Renal cortex interstitium (tissue), 11 donors: ENCODE measurements at regions not wholly inside any gene's neighbourhood (a gene's known extent, or its start where the extent isn't known, plus 50 kb on each side); places are given as distances from the start of the nearest gene placed in this dataset.
A peak's percentile ranks its signal among the peaks of the same experiment; 100 is the strongest.

Experiments
- DNase-seq, 11 donors: peaks; one replicate each; pipeline ENCODE4 v3.0.0-alpha.2; 2013; ENCODE audit warnings: low read depth in 9 of 11, low spot score in 4 of 11; ENCODE audit errors: extremely low read depth in 1 of 11

DNA sequence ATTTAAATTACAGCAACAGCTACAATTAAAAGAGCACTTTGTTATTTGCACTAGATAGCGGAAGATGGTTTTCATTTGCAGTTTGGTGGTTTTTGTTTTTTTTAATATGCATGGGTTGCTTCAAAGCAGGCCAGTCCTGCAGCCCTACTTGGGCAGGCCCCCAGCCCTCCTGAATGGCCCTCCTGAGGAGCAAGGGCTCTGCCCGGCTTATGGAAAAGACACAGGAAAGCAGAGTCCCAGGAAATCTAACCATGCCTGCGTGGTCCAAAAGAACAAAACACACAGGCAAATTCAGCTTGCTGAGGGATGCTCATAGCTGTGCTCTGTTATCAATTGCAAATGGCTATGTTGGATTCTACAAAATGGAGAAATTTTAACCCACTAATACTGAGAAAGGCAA is 371.1 kb upstream of the ARID1B start:
- no peak for DNase-seq

DNA sequence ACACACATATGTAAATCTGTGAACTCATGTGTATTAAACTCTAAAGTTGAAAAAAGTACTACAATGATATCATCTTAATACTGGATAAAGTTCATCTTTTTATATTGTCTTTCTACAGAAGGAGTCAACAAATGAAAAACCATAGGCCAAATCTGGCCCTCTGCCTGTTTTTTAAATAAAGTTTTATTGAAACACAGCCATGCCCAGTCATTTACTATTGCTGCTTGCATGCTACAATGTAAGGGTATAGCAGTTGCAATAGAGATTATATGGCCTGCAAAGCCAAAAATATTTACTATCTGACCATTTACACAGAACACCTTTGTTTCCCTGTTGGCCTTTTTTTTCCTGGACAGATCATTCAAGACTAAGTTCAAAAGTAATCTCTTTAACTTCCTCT is 374.6 kb upstream of the ARID1B start:
- DNase-seq: no peak

DNA sequence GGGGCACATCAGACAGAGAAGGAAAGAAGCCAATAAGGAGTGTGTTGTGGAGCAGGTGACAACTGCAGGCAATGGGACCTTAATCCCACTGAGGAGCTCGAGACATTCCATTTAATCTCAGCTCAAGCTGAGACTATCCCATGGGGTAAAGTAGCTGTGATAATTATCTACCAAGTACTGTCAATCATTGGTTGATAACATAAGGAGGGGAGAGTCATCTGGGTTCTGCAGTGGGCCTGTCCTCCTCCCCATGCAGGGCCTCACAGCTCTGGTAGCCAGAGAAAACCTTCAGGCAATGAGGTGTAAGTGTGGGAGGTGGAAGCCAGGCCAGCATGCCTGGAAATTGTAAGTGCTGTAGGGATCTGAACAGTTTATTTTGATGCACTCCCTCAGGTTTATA is 375.0 kb upstream of the ARID1B start:
- no peak for DNase-seq

DNA sequence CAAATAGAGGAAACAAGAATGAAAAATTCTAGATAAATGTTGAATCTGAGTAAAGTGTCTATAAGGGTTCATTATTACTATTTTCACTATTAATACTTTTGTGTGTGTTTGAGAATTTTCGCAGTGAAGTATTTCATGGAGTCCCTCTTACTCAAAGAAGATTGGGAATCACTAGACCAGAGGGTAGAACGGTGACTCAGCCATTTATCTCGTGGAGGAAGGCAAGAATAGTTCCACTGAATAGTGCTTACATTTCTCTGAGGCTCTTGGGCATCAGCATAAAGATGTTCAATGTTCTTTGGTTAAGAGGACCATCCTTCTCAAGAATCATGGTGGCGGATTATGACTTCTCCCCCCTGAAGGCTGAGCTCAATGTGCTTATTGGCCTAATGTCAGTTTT is 376.7 kb upstream of the ARID1B start:
- DNase-seq: no peak

DNA sequence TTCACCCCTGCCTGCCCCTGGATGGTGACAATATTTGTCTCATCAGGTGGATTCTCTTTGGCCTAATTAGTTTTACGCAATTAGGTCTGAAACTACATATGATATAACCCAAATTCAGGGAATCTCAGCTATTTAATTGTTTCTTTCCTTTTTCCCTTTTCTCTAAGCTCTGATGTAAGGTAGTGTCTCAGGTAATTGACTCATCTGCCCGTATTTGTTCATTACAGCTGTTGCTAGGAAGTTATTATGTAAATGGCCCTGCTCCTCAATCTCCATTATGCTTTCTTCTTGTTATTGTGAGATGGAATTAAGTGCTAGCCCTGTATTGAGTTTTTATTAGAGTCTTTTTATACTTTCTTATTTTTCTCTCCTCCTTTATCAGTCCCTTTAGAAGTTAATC is 378.2 kb upstream of the ARID1B start:
- DNase-seq: no peak

DNA sequence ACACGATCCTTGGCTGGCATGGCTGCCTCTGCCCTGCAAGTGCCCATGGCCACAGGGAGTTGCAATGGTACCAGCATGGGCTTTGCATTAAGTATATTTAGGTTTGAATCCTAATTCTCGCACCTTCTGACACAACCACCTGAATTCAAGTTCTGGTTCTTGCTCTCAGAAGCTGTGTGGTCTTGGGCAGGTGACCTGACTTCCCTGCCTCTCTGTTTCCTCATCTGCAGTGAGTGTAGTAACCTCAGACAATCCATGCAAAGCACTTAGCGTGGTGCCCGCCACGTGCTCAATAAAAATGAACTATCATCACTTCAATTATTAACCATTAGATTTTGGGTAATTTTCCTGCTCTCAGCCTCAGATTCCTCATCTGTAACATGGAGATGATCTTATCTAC is 378.8 kb upstream of the ARID1B start:
- DNase-seq: no peak

DNA sequence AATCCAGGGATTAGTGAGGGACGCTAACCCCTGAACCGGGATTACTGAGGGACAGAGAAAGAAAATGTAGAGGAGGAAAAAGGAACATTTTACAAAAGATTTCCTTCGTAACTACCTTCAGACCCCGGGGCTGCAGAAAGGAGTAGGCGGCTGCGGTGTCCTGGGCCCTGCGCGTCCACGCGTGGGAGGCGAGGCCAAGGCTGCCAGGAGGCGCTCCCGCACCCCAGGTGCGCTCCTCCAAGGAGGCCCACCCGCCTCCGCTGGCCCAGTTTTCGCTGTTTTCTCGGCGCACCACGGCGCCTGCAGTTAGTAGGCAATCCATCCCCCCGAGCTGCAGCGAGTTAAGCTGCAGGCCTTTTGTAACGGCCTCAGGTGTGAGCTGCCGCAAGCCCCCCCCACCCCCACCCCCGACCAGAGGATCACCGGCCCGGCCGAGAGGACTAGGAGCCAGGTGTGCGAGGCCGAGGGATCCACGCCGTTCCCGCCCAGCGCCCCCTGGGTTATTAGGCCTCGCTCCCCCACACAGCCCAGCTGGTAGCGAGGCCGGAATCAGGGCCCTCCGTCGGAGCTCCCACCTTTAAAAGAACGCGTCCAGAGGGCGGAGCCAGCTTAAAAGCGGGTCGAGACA is 380.3 kb upstream of the ARID1B start:
- peak in 2 of 11 donors; percentile 11 to 13 for DNase-seq

DNA sequence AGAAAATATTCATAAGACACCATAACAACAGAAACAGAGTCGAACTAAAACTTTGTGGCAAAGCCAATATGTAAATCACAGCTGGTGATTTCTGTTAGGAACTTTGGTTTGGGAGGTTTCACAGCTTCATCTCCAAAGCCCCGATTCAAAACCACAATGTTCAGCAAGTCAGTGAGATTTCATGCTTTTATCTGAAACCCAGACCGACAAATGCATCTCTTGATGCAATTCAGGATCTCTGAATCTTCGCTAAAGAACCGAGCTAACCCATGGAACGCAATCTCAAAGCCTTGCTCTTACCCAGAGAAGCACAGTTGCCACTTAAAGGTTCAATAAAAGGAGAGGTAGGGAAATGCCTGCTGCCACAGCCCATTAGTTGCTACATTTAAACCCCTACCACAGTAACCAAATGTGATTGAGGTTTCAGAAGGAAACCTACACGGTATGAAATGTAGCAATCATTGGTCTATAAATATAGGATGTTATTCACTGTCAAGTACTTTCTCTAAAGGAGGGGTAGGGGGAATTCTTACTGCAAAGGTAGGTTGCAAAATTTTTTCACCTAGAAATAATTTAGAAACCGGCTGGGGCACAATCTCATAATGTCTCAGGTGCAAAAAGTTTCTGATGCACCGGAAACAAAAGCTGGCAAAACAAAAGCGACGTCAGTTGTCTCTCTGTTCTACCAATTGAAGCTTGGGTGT is 381.0 kb upstream of the ARID1B start:
- DNase-seq: no peak

DNA sequence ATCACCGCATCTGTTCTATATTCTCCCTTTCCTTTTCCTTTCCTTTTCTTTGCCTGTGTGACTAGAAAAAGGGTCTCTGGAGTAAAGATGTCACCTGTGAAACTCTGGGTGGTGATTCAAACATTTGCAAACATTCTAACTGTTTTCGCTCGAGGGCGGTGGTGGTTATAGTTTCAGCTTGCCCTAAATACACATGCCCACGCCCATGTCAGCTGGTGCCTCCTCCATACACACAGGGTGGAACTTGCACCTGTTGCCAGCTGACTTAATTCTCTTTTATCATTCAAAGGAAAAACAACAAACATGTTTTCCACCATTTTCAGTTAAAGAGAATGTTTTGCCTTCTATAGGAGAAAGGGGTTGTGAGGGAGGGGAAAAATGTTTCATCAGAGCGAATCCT is 381.9 kb upstream of the ARID1B start:
- no peak for DNase-seq

DNA sequence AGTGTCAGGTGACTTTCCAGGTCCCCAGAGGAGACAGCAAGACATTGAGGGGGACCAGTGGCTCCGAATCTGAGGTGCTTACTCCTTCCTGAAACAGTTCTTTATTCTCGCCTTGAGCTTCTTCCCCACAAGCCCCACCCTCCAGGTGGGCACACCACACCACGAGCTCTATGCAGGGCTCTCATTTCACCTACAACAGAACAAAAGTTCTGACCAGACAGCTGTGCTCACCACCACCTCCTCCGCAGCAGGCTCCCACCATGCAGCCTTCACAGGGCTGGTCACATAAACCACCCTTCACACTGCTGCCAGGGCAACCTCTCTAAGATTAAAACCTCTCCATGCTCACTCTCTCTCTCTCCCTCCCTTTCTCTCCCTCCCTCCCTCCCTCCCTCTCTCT is 384.5 kb upstream of the ARID1B start:
- DNase-seq: no peak

DNA sequence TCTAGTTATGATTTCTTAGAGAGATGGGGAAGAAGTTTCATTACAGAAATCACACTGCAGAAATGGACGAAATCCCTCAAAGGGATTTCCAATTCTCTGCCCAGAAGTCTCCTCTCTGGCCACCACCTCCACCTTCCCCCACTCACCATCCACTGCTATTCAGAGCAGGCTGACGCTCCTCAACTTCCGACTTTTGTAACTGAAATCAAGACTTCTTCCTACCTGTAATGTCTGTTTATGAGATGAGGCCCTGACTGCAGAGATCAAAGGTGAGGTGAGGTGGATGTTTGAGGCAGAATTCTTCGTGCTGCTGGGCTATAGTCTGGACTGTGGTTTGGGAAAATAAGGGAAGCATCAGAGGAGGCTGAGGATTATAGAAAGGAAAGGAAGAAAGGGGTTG is 385.2 kb upstream of the ARID1B start:
- DNase-seq: no peak

DNA sequence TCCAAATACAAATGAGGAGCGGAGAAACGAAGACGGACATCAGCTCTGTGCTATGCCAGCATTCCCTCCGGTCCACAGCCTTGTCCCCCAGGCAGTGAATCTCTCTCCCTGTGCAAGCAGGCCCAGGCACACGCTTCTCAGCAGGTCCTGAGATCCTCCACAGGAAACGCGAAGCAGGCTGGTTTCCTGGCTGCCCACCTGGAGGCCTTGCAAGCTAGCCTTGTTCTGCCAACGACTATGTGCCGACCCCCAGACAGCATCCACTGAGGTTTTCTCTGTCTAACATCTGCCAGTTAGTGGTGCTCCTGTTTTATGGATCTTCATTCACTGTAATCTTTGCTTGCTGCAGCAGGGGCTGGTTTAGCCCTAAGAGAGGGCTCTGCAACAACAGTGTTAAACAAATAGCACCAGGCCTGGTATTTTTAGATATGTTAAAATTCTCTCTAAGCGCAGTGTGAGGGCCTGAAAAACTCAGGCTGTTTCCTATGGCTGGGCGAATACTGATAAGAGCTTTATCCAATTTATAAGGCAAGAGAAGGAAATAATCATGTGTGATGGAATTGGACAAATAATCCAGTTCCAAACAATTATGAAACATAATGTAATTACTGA is 386.0 kb upstream of the ARID1B start:
- no peak for DNase-seq

DNA sequence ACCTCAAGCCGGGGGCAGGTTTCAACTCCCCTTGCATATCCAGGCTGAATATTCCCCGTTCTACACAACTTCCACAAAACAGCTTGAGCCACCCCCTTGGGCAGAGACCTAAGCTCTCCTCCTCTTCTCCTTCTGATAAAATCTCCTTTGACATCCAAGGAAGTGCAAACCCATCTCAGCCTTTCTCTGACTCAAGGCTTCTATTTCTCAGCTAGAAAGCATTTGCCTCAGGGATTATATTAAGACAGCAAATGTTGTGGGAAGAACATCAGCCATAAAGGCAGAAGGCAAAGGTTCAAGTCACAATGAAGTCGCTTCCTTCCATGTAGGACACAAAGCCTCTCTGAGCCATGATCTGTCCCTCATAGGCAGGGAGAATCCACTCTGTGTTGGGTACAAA is 386.6 kb upstream of the ARID1B start:
- DNase-seq: no peak

DNA sequence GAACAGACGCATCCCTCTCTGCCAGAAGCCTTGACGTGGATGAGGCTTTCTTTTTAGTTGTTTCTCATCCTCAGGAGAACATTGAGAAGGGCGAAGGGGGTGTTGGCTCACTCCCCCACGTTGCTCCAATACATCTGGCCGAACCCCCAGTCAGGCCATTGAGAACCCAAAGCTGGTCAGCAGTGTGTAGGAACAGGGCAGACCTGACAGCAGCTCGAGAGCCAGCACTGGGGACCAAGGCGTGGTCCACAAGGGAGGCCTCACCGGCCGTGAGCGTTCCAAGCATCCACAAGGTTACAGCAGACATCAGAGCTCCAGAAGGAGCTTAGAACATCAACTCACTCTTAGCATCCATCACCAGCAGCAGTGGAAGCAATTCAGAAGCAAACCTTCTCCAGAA is 387.9 kb upstream of the ARID1B start:
- DNase-seq: no peak

DNA sequence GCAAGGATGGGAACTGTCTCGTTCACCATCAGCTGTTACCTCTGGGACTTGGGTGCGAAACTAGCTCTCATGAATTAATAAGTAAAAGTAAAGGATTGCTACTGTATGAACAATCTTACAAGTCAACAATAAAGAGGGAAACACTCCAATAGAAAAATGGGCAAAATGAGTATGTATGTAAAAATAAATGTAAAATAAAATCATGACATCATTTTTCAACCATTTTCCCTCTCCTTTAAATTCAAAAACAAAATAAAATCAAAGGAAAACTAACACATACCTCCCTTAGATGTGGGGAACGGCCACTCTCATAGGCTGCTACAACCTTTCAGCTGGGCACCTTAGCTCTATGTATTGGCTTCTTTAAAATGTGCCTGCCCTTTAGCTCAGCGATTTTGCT is 389.7 kb upstream of the ARID1B start:
- no peak for DNase-seq

DNA sequence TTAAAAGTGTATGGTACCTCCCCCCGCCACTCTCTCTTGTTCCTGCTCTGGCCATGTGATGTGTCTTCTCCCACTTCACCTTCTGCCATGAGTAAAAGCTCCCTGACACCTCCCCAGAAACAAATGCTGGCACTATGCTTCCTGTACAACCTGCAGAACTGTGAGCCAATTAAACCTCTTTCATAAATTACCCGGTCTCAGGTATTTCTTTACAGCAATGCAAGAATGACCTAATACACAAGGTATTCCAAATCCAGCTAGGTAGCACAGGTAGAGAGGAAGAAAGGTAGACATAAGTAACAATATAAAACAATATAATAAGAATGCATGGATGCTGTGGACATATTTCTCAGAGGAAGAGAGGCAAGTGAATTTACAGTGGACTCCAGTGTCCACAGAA is 394.1 kb upstream of the ARID1B start:
- no peak for DNase-seq

DNA sequence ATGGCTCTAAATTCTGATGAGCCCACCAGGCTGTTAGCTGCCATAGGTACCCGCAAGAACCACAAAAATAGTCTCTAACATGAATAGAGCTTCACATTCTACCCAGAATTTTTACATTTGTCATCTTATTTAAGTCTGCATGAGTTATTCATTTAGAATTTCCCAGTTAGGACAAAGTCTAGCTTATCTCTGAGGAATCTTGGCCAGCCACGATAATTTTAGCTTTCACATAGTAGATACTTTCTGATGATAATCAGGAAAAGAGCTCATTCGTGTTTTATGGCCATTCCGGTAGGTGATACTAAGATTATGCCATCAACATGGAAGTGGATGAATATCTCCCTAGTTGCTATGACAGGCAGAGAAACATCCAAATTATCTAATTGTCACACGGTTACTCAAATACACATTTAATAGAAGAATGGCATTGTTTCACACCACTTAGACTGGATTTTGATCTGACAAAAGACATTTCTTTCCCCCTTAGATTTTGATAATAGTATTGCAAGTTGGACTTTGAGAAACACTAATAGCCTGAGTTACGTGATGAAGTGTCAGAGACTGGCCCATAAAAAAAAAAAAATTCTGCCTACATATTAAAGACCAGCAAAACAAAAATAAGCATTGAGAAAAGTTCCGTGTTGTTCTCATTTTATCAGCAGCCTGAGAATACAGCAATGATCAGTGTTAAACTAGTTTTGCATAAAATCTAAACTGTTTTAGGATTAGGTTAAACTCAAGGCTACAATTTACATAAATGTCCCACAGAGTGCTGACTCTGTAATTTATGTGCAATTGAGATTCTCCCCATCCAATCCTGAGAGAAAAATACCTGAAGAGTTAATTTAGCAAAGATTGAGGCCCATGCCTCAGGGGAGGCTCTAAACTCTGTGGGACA is 397.5 kb upstream of the ARID1B start:
- no peak for DNase-seq

DNA sequence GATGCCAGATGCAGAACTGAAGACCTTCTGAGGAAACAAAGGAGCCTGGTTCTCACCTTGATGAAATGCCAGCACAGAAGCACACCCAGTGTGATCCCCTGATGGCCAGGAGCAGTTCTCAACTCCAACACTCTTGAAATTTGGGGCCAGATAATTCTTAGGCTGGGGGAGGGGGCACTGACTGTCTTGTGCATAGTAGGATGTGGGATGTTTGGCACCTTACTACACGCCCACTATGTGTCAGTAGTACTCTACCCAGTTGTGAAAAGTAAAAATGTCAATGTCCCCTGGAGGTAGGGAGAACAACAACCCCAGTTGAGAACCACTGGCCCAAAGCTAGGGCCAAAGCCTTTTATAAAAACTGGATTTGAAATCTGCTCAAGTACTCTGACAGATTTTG is 398.3 kb upstream of the ARID1B start:
- DNase-seq: no peak

DNA sequence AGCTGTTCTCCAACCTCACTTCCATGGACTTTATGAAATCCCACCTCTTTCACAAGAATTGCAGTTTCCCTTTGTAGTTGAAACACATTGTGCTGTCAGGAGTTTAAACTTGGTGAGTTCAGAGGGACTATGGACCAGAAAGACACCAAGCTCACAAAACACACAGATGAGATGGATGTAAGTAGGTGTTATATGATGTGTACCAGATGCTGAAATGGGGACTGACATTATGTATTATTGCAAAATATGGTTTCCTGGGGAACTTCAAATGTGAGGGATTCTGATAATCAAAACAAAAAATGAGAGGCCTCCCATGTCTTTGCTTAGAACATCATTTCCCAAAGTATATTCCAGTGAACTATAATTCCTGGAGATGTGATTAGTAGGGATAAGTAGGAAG is 401.1 kb upstream of the ARID1B start:
- DNase-seq: no peak

DNA sequence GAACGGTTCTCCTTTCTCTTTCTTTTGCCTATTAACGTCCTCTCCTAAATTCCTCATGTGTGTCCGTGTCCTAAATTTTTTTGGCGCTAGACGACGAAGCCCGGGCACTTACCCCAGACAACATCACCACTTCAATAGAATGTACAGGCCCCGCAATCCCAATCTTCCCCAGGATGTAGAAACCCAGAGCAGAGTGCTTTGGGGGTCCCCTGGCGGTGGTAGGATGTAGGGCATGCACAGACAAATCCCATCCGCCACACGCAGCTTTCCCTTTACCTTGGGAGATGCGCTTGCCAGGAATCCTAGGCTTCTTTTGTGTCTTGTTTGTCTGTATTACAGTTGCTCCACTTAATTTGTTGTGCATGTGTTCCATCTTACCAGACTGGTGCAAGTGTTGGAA is 417.3 kb upstream of the ARID1B start:
- no peak for DNase-seq
